Endodermal cell (in vitro differentiated cells): ENCODE measurements at regions not wholly inside any gene's neighbourhood (a gene's known extent, or its start where the extent isn't known, plus 50 kb on each side); places are given as distances from the start of the nearest gene placed in this dataset.

Experiments used
- DNase-seq: peaks from one replicate; pipeline ENCODE4 v3.0.0-alpha.2; 2017
- H3K27ac ChIP-seq: 2 replicates; pipeline ENCODE4 v1.5.1; 2013; ENCODE audit warnings: mild to moderate bottlenecking, low read depth, low read length, moderate library complexity
- H3K27me3 ChIP-seq: 2 replicates; pipeline ENCODE4 v1.6.1; 2013; ENCODE audit warnings: mild to moderate bottlenecking, low read length, moderate library complexity; ENCODE audit not compliant: insufficient read depth, control insufficient read depth, poor library complexity, severe bottlenecking
- H3K36me3 ChIP-seq: 2 replicates; pipeline ENCODE4 v1.7.0; 2013; ENCODE audit warnings: mild to moderate bottlenecking, low read length, moderate library complexity; ENCODE audit not compliant: control insufficient read depth, insufficient read depth
- H3K4me1 ChIP-seq: one replicate; pipeline ENCODE4 v1.7.0; 2013; ENCODE audit warnings: low read length; ENCODE audit not compliant: control insufficient read depth, insufficient read depth
- H3K4me3 ChIP-seq: 2 replicates; pipeline ENCODE4 v1.5.1; 2013; ENCODE audit warnings: mild to moderate bottlenecking, low read length, moderate library complexity
- H3K9ac ChIP-seq: 2 replicates; pipeline ENCODE4 v1.6.1; 2013; ENCODE audit warnings: mild to moderate bottlenecking, low read length, moderate library complexity; ENCODE audit not compliant: poor library complexity, severe bottlenecking; ENCODE audit errors: extremely low read depth
- H3K9me3 ChIP-seq: 2 replicates; pipeline ENCODE4 v1.6.1; 2013; ENCODE audit warnings: mild to moderate bottlenecking, low read length, moderate library complexity; ENCODE audit not compliant: control insufficient read depth
- H3K27ac Mint-ChIP-seq: 2 replicates; pipeline ENCODE4 v1.8.0; 2020; ENCODE audit warnings: mixed read lengths
- H3K27me3 Mint-ChIP-seq: 2 replicates; pipeline ENCODE4 v1.8.0; 2021; ENCODE audit warnings: mild to moderate bottlenecking, mixed read lengths; ENCODE audit not compliant: insufficient read depth
- H3K36me3 Mint-ChIP-seq: 2 replicates; pipeline ENCODE4 v1.8.0; 2020; ENCODE audit warnings: low read depth, mixed read lengths
- H3K4me1 Mint-ChIP-seq: 2 replicates; pipeline ENCODE4 v1.8.0; 2020; ENCODE audit warnings: mixed read lengths
- H3K4me3 Mint-ChIP-seq: 2 replicates; pipeline ENCODE4 v1.8.0; 2020; ENCODE audit warnings: mild to moderate bottlenecking, moderate library complexity, mixed read lengths
- H3K9me3 Mint-ChIP-seq: 2 replicates; pipeline ENCODE4 v1.8.0; 2020; ENCODE audit warnings: mild to moderate bottlenecking, mixed read lengths
- WGBS, 2 experiments: methylation state at CpG; one replicate each; pipeline versions ENCODE4 v1.1.5 to v1.1.7; 2013; ENCODE audit warnings: missing lambda C conversion rate in 2 of 2, mixed read lengths in 1 of 2; ENCODE audit not compliant: insufficient coverage in 1 of 2, insufficient read length in 1 of 2; 5-methylcytosine and 5-hydroxymethylcytosine counted together
- TF ChIP-seq, protein P1 (sequence below): fragments of 200-600 bp; sonication (generic); conservative IDR thresholded peaks from 2 replicates; pipeline ENCODE4 v1.5.0; 2021; ENCODE audit warnings: antibody characterized with exemption, mild to moderate bottlenecking

GRCh38 chr3:8085498-8085897 lies 416.1 kb upstream of the LMCD1 start:
- Mint-ChIP-seq H3K9me3 (peaks cover 4% of the 10 kb centered on the region), H3K4me3 (no peak overlapping the region), H3K27me3 (no peaks in the 10 kb centered on the region), H3K4me1 (no peaks in the 10 kb centered on the region), H3K27ac (no peak overlapping the region), H3K36me3 (peaks cover 4% of the 10 kb centered on the region)
- H3K4me1 ChIP-seq: no peaks in the 10 kb centered on the region
- no peaks in the 10 kb centered on the region for H3K9me3 ChIP-seq
- H3K4me3 ChIP-seq: no peak overlapping the region
- WGBS, 2 experiments: 94% methylated on average over 1 of the region's 2 CpGs; no CpG with 5 or more reads in 1 of the 2 experiments
- no peak overlapping the region for H3K27ac ChIP-seq
- H3K27me3 ChIP-seq: no peaks in the 10 kb centered on the region
- no peaks in the 10 kb centered on the region for H3K36me3 ChIP-seq
- DNase-seq: no peak
- TF ChIP-seq, protein P1, sequence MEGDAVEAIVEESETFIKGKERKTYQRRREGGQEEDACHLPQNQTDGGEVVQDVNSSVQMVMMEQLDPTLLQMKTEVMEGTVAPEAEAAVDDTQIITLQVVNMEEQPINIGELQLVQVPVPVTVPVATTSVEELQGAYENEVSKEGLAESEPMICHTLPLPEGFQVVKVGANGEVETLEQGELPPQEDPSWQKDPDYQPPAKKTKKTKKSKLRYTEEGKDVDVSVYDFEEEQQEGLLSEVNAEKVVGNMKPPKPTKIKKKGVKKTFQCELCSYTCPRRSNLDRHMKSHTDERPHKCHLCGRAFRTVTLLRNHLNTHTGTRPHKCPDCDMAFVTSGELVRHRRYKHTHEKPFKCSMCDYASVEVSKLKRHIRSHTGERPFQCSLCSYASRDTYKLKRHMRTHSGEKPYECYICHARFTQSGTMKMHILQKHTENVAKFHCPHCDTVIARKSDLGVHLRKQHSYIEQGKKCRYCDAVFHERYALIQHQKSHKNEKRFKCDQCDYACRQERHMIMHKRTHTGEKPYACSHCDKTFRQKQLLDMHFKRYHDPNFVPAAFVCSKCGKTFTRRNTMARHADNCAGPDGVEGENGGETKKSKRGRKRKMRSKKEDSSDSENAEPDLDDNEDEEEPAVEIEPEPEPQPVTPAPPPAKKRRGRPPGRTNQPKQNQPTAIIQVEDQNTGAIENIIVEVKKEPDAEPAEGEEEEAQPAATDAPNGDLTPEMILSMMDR: no peak
- H3K9ac ChIP-seq: no peak overlapping the region

- no peak overlapping the region for H3K4me3 ChIP-seq
- no peaks in the 10 kb centered on the region for H3K4me1 Mint-ChIP-seq
- H3K9me3 Mint-ChIP-seq: peaks cover 4% of the 10 kb centered on the region
- no peaks in the 10 kb centered on the region for H3K27me3 Mint-ChIP-seq
- H3K9ac ChIP-seq: no peak overlapping the region
- no peak overlapping the region for H3K4me3 Mint-ChIP-seq
- H3K27ac ChIP-seq: no peak overlapping the region
- H3K27ac Mint-ChIP-seq: no peak overlapping the region
- no peaks in the 10 kb centered on the region for H3K27me3 ChIP-seq
- TF ChIP-seq, protein P1: no peak
- H3K36me3 Mint-ChIP-seq: peaks cover 4% of the 10 kb centered on the region
- H3K9me3 ChIP-seq: no peaks in the 10 kb centered on the region
- no peaks in the 10 kb centered on the region for H3K4me1 ChIP-seq
- no peak for DNase-seq
- no peaks in the 10 kb centered on the region for H3K36me3 ChIP-seq
- 97% methylated on average over 3 of the region's 3 CpGs; no CpG with 5 or more reads in 1 of the 2 experiments for WGBS, 2 experiments
Measured at GRCh38 chr3:8087951-8088350, 413.7 kb upstream of the LMCD1 start.

- TF ChIP-seq, protein P1: no peak
- WGBS, 2 experiments: 90 to 100% methylated on average over 1 to 2 of the region's 2 CpGs
- H3K4me1 ChIP-seq: no peaks in the 10 kb centered on the region
- no peak overlapping the region for H3K4me3 ChIP-seq
- Mint-ChIP-seq H3K9me3 (no peaks in the 10 kb centered on the region), H3K4me3 (no peak overlapping the region), H3K36me3 (peaks cover 2% of the 10 kb centered on the region), H3K4me1 (peaks cover 5% of the 10 kb centered on the region), H3K27ac (no peak overlapping the region), H3K27me3 (no peaks in the 10 kb centered on the region)
- no peak overlapping the region for H3K27ac ChIP-seq
- H3K36me3 ChIP-seq: no peaks in the 10 kb centered on the region
- H3K9ac ChIP-seq: no peak overlapping the region
- no peaks in the 10 kb centered on the region for H3K27me3 ChIP-seq
- no peak for DNase-seq
- no peaks in the 10 kb centered on the region for H3K9me3 ChIP-seq
Measured at GRCh38 chr3:8094415-8094814, 407.2 kb upstream of the LMCD1 start.
